GM23338 (cell line): ENCODE measurements at regions not wholly inside any gene's neighbourhood (a gene's known extent, or its start where the extent isn't known, plus 50 kb on each side); places are given as distances from the start of the nearest gene placed in this dataset.

ENCODE experiments used
- ATAC-seq: fragments of 200-7000 bp; cut with Tn5 transposase; 3 replicates; pipeline ENCODE4 v1.9.1; 2020
- DNase-seq: peaks from one replicate; pipeline ENCODE4 v3.0.0-alpha.2; 2015; ENCODE audit warnings: low spot score
- H2AFZ ChIP-seq: fragments of 200-600 bp; sonication (generic); 2 replicates; pipeline ENCODE4 v1.8.0; 2016; ENCODE audit warnings: antibody characterized with exemption, mild to moderate bottlenecking, moderate library complexity
- H3F3A ChIP-seq: fragments of 200-600 bp; sonication (generic); replicated peaks from 2 replicates; pipeline ENCODE4 v1.8.0; 2017; ENCODE audit warnings: antibody characterized with exemption, mixed run types, low read depth
- H3K27ac ChIP-seq: fragments of 200-600 bp; sonication (generic); 2 replicates; pipeline ENCODE4 v1.6.1; 2016; ENCODE audit warnings: low read depth
- H3K27me3 ChIP-seq: fragments of 200-600 bp; sonication (generic); 2 replicates; pipeline ENCODE4 v1.8.0; 2016; ENCODE audit warnings: mild to moderate bottlenecking, mixed run types, moderate library complexity; ENCODE audit not compliant: insufficient read depth
- H3K36me3 ChIP-seq: fragments of 200-600 bp; sonication (generic); 2 replicates; pipeline ENCODE4 v1.8.0; 2016; ENCODE audit warnings: mild to moderate bottlenecking; ENCODE audit not compliant: insufficient read depth
- H3K4me1 ChIP-seq: fragments of 200-600 bp; sonication (generic); 2 replicates; pipeline ENCODE4 v1.8.0; 2016; ENCODE audit warnings: mild to moderate bottlenecking, moderate library complexity; ENCODE audit not compliant: insufficient read depth
- H3K4me2 ChIP-seq: fragments of 200-600 bp; sonication (generic); 2 replicates; pipeline ENCODE4 v1.7.1; 2017; ENCODE audit warnings: mixed run types
- H3K4me3 ChIP-seq: fragments of 200-600 bp; sonication (generic); 2 replicates; pipeline ENCODE4 v1.6.1; 2016; ENCODE audit warnings: mixed run types
- H3K79me2 ChIP-seq: fragments of 200-600 bp; sonication (generic); replicated peaks from 2 replicates; pipeline ENCODE4 v1.8.0; 2017; ENCODE audit warnings: mild to moderate bottlenecking; ENCODE audit not compliant: insufficient read depth
- H3K9me2 ChIP-seq: fragments of 200-600 bp; sonication (generic); 2 replicates; pipeline ENCODE4 v1.8.0; 2017; ENCODE audit not compliant: insufficient read depth
- H4K20me1 ChIP-seq: fragments of 200-600 bp; sonication (generic); replicated peaks from 2 replicates; pipeline ENCODE4 v1.8.0; 2017; ENCODE audit warnings: mild to moderate bottlenecking; ENCODE audit not compliant: insufficient read depth
- H3K27ac Mint-ChIP-seq: 2 replicates; pipeline ENCODE4 v1.8.0; 2020; ENCODE audit warnings: inconsistent platforms, mild to moderate bottlenecking, moderate library complexity, mixed read lengths
- H3K27me3 Mint-ChIP-seq: 3 replicates; pipeline ENCODE4 v1.8.0; 2022; ENCODE audit warnings: low read depth, mild to moderate bottlenecking, moderate library complexity, mixed read lengths, inconsistent platforms; ENCODE audit not compliant: insufficient read depth, poor library complexity
- H3K36me3 Mint-ChIP-seq: 3 replicates; pipeline ENCODE4 v1.8.0; 2021; ENCODE audit warnings: low read depth, mild to moderate bottlenecking, inconsistent platforms, moderate library complexity, mixed read lengths
- H3K4me1 Mint-ChIP-seq: 3 replicates; pipeline ENCODE4 v1.8.0; 2020; ENCODE audit warnings: mild to moderate bottlenecking, inconsistent platforms, mixed read lengths
- H3K4me3 Mint-ChIP-seq: 3 replicates; pipeline ENCODE4 v1.8.0; 2021; ENCODE audit warnings: moderate library complexity, mild to moderate bottlenecking, inconsistent platforms, mixed read lengths
- H3K9me3 Mint-ChIP-seq: 3 replicates; pipeline ENCODE4 v1.8.0; 2020; ENCODE audit warnings: moderate library complexity, mild to moderate bottlenecking, inconsistent platforms, mixed read lengths
- CREB1 ChIP-seq: fragments of 250-450 bp; sonication (Bioruptor Pico); IDR thresholded peaks from 2 replicates; pipeline ENCODE4 v1.5.0; 2020; ENCODE audit warnings: low read depth, mild to moderate bottlenecking, moderate library complexity
- CTCF ChIP-seq, 2 experiments: fragments of 200-600 bp in 1 of 2; sonication (generic) in 1 of 2; conservative IDR thresholded peaks; 2 replicates each; pipeline versions ENCODE4 v1.5.1 to v1.6.1; 2016 to 2017; ENCODE audit warnings: antibody characterized with exemption in 2 of 2, low read depth in 2 of 2, mild to moderate bottlenecking in 2 of 2, moderate library complexity in 1 of 2
- EZH2 ChIP-seq: fragments of 200-600 bp; sonication (generic); IDR thresholded peaks from one replicate; pipeline ENCODE4 v1.8.0; 2017; ENCODE audit warnings: antibody characterized with exemption, mild to moderate bottlenecking, low read depth; ENCODE audit not compliant: unreplicated experiment
- JUNB ChIP-seq: IDR thresholded peaks from one replicate; pipeline ENCODE4 v1.6.1; 2016; ENCODE audit warnings: antibody characterized with exemption; ENCODE audit not compliant: unreplicated experiment
- REST ChIP-seq: IDR thresholded peaks from one replicate; pipeline ENCODE4 v1.6.1; 2018; ENCODE audit warnings: antibody characterized with exemption; ENCODE audit not compliant: unreplicated experiment
- STAT1 ChIP-seq: IDR thresholded peaks from one replicate; pipeline ENCODE4 v1.6.1; 2016; ENCODE audit warnings: antibody characterized with exemption; ENCODE audit not compliant: unreplicated experiment
- ZNF114 ChIP-seq: fragments of 250-450 bp; sonication (Bioruptor Pico); IDR thresholded peaks from 2 replicates; pipeline ENCODE4 v1.5.0; 2020; ENCODE audit warnings: mild to moderate bottlenecking, moderate library complexity
- ZNF331 ChIP-seq: fragments of 250-450 bp; sonication (Bioruptor Pico); IDR thresholded peaks from 2 replicates; pipeline ENCODE4 v1.5.0; 2020; ENCODE audit warnings: low read depth, mild to moderate bottlenecking, moderate library complexity
- TF ChIP-seq, protein P1 (sequence below): fragments of 250-450 bp; sonication (Bioruptor Pico); IDR thresholded peaks from 2 replicates; pipeline ENCODE4 v1.5.0; 2020; ENCODE audit warnings: mild to moderate bottlenecking, moderate library complexity

- Mint-ChIP-seq H3K27me3 (peaks cover 26% of the 10 kb centered on the region), H3K36me3 (no peaks in the 10 kb centered on the region; the same call in 2 of the 3 replicates), H3K9me3 (no peaks in the 10 kb centered on the region; the same call in 2 of the 3 replicates), H3K4me1 (peaks cover 59% of the 10 kb centered on the region), H3K27ac (no peak overlapping the region; the same call in 1 of the 2 replicates), H3K4me3 (no peak overlapping the region)
- no peaks in the 10 kb centered on the region for H3K36me3 ChIP-seq
- H3K79me2 ChIP-seq: no peaks in the 10 kb centered on the region
- H3K4me3 ChIP-seq: no peak overlapping the region
- no peak for TF ChIP-seq STAT1
- TF ChIP-seq ZNF331: no peak
- no peak for TF ChIP-seq REST
- TF ChIP-seq CREB1 (CRISPR knock-in tag): no peak
- TF ChIP-seq ZNF114 (CRISPR knock-in tag): no peak
- peaks cover 37% of the 10 kb centered on the region for H3K4me1 ChIP-seq
- DNase-seq (no peak), ATAC-seq (no peak)
- peaks cover 8% of the 10 kb centered on the region for H3F3A ChIP-seq
- no peak overlapping the region for H3K27ac ChIP-seq
- peak overlapping the region; percentile 28; the same call in 1 of the 2 replicates for H2AFZ ChIP-seq
- no peaks in the 10 kb centered on the region for H4K20me1 ChIP-seq
- H3K4me2 ChIP-seq: no peak overlapping the region
- no peaks in the 10 kb centered on the region for H3K9me2 ChIP-seq
- H3K27me3 ChIP-seq: peaks cover 25% of the 10 kb centered on the region
Observed at GRCh38 chr6:44007818-44008621, 119.2 kb downstream of the MRPL14 start.

- DNase-seq: no peak
- H3K27ac Mint-ChIP-seq: no peak overlapping the region
- TF ChIP-seq ZNF114 (CRISPR knock-in tag): no peak
- TF ChIP-seq CTCF (conservative IDR thresholded peaks at IDR 0.05; ENCODE audit: low read depth in 2 of 2): no peak
- TF ChIP-seq ZNF331: no peak
- TF ChIP-seq JUNB: no peak
- TF ChIP-seq EZH2: no peak
- TF ChIP-seq, protein P1, sequence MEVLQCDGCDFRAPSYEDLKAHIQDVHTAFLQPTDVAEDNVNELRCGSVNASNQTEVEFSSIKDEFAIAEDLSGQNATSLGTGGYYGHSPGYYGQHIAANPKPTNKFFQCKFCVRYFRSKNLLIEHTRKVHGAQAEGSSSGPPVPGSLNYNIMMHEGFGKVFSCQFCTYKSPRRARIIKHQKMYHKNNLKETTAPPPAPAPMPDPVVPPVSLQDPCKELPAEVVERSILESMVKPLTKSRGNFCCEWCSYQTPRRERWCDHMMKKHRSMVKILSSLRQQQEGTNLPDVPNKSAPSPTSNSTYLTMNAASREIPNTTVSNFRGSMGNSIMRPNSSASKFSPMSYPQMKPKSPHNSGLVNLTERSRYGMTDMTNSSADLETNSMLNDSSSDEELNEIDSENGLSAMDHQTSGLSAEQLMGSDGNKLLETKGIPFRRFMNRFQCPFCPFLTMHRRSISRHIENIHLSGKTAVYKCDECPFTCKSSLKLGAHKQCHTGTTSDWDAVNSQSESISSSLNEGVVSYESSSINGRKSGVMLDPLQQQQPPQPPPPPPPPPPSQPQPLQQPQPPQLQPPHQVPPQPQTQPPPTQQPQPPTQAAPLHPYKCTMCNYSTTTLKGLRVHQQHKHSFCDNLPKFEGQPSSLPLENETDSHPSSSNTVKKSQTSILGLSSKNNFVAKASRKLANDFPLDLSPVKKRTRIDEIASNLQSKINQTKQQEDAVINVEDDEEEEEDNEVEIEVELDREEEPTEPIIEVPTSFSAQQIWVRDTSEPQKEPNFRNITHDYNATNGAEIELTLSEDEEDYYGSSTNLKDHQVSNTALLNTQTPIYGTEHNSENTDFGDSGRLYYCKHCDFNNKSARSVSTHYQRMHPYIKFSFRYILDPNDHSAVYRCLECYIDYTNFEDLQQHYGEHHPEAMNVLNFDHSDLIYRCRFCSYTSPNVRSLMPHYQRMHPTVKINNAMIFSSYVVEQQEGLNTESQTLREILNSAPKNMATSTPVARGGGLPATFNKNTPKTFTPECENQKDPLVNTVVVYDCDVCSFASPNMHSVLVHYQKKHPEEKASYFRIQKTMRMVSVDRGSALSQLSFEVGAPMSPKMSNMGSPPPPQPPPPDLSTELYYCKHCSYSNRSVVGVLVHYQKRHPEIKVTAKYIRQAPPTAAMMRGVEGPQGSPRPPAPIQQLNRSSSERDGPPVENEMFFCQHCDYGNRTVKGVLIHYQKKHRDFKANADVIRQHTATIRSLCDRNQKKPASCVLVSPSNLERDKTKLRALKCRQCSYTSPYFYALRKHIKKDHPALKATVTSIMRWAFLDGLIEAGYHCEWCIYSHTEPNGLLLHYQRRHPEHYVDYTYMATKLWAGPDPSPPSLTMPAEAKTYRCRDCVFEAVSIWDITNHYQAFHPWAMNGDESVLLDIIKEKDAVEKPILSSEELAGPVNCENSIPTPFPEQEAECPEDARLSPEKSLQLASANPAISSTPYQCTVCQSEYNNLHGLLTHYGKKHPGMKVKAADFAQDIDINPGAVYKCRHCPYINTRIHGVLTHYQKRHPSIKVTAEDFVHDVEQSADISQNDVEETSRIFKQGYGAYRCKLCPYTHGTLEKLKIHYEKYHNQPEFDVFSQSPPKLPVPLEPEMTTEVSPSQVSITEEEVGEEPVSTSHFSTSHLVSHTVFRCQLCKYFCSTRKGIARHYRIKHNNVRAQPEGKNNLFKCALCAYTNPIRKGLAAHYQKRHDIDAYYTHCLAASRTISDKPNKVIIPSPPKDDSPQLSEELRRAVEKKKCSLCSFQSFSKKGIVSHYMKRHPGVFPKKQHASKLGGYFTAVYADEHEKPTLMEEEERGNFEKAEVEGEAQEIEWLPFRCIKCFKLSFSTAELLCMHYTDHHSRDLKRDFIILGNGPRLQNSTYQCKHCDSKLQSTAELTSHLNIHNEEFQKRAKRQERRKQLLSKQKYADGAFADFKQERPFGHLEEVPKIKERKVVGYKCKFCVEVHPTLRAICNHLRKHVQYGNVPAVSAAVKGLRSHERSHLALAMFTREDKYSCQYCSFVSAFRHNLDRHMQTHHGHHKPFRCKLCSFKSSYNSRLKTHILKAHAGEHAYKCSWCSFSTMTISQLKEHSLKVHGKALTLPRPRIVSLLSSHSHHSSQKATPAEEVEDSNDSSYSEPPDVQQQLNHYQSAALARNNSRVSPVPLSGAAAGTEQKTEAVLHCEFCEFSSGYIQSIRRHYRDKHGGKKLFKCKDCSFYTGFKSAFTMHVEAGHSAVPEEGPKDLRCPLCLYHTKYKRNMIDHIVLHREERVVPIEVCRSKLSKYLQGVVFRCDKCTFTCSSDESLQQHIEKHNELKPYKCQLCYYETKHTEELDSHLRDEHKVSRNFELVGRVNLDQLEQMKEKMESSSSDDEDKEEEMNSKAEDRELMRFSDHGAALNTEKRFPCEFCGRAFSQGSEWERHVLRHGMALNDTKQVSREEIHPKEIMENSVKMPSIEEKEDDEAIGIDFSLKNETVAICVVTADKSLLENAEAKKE (CRISPR knock-in tag): no peak
Observed at GRCh38 chr6:44006872-44007303, 120.4 kb downstream of the MRPL14 start.

More at GRCh38 chr6:44006872-44007303, 120.4 kb downstream of the MRPL14 start:
- peaks cover 30% of the 10 kb centered on the region for H3K27me3 ChIP-seq
- peaks cover 25% of the 10 kb centered on the region for H3K27me3 Mint-ChIP-seq
- H3K36me3 ChIP-seq: no peaks in the 10 kb centered on the region
- no peaks in the 10 kb centered on the region; the same call in 2 of the 3 replicates for H3K9me3 Mint-ChIP-seq
- H2AFZ ChIP-seq: no peak overlapping the region
- H3K36me3 Mint-ChIP-seq: no peaks in the 10 kb centered on the region; the same call in 2 of the 3 replicates
- H4K20me1 ChIP-seq: no peaks in the 10 kb centered on the region
- no peaks in the 10 kb centered on the region for H3K9me2 ChIP-seq
- no peak for ATAC-seq
- no peak overlapping the region for H3K4me2 ChIP-seq
- peaks cover 13% of the 10 kb centered on the region for H3F3A ChIP-seq
- H3K4me1 ChIP-seq: peaks cover 38% of the 10 kb centered on the region
- H3K79me2 ChIP-seq: no peaks in the 10 kb centered on the region
- H3K4me3 ChIP-seq: no peak overlapping the region
- no peak overlapping the region for H3K27ac ChIP-seq
- peaks cover 56% of the 10 kb centered on the region for H3K4me1 Mint-ChIP-seq
- no peak overlapping the region for H3K4me3 Mint-ChIP-seq
